Tibial nerve (tissue), 4 donors: ENCODE measurements at regions not wholly inside any gene's neighbourhood (a gene's known extent, or its start where the extent isn't known, plus 50 kb on each side); places are given as distances from the start of the nearest gene placed in this dataset.

Experiments
- DNase-seq, 2 donors: peaks; one replicate each; pipeline ENCODE4 v3.0.0-alpha.2; 2019; ENCODE audit warnings: low spot score in 2 of 2
- H3K27ac ChIP-seq, 4 donors: fragments of 200-600 bp; sonication (generic) in 3 of 4; one replicate each; pipeline ENCODE4 v1.5.1; 2017 to 2019; ENCODE audit warnings: mild to moderate bottlenecking in 1 of 4
- H3K27me3 ChIP-seq, 2 donors: fragments of 200-600 bp; sonication (generic) in 1 of 2; one replicate each; pipeline versions ENCODE4 v1.5.1 to v1.6.0; 2017 to 2019
- H3K36me3 ChIP-seq, 3 donors: fragments of 200-600 bp; sonication (generic); one replicate each; pipeline ENCODE4 v1.5.1; 2018 to 2019
- H3K4me1 ChIP-seq, 4 donors: fragments of 200-600 bp; sonication (generic) in 3 of 4; one replicate each; pipeline ENCODE4 v1.5.1; 2017 to 2019
- H3K4me3 ChIP-seq, 4 donors: fragments of 200-600 bp; sonication (generic) in 3 of 4; one replicate each; pipeline ENCODE4 v1.5.1; 2017 to 2019; ENCODE audit warnings: mild to moderate bottlenecking in 1 of 4, moderate library complexity in 1 of 4
- H3K9me3 ChIP-seq, 4 donors: fragments of 200-600 bp; sonication (generic) in 3 of 4; one replicate each; pipeline ENCODE4 v1.5.1; 2017 to 2019
- CTCF ChIP-seq, 5 experiments: fragments of 200-600 bp in 3 of 5; fragments of 450-650 bp in 2 of 5; sonication (generic) in 3 of 5; IDR thresholded peaks; one replicate each; pipeline ENCODE4 v1.5.1; 2016 to 2019; ENCODE audit warnings: antibody characterized with exemption in 5 of 5, mild to moderate bottlenecking in 3 of 5, moderate library complexity in 2 of 5
- EP300 ChIP-seq, 2 donors: sonication (generic); formaldehyde crosslinking; IDR thresholded peaks; one replicate each; pipeline ENCODE4 v1.6.1; 2017; ENCODE audit warnings: antibody characterized with exemption in 2 of 2, mild to moderate bottlenecking in 1 of 2
- POLR2A ChIP-seq, 2 donors: fragments of 450-650 bp; IDR thresholded peaks; one replicate each; pipeline ENCODE4 v1.6.1; 2017; ENCODE audit warnings: antibody characterized with exemption in 2 of 2, mild to moderate bottlenecking in 2 of 2, moderate library complexity in 2 of 2
- WGBS, 2 donors: methylation state at CpG; one replicate each; pipeline ENCODE4 v1.1.5; 2018; 5-methylcytosine and 5-hydroxymethylcytosine counted together

GRCh38 chr13:107690181-107690580, 525.2 kb downstream of the LIG4 start:
- no peak for DNase-seq
- 8 to 21% methylated on average over 2 of the region's 2 CpGs for WGBS, 2 donors
- no peaks in the 10 kb centered on the region for H3K4me1 ChIP-seq
- H3K4me3 ChIP-seq: no peak overlapping the region
- H3K9me3 ChIP-seq: no peaks in the 10 kb centered on the region
- no peaks in the 10 kb centered on the region for H3K27me3 ChIP-seq
- H3K27ac ChIP-seq: no peak overlapping the region
- no peaks in the 10 kb centered on the region for H3K36me3 ChIP-seq
- TF ChIP-seq POLR2A (IDR thresholded peaks at IDR 0.05): no peak
- no peak for TF ChIP-seq CTCF (IDR thresholded peaks at IDR 0.05)

- TF ChIP-seq POLR2A (IDR thresholded peaks at IDR 0.05): no peak
- no peak for TF ChIP-seq CTCF (IDR thresholded peaks at IDR 0.05)
- TF ChIP-seq EP300 (IDR thresholded peaks at IDR 0.05): no peak
- 93% methylated on average over 9 of the region's 9 CpGs for WGBS, 2 donors
Observed at GRCh38 chr13:107685876-107686275, 529.5 kb downstream of the LIG4 start.

GRCh38 chr13:107681600-107681999, 533.7 kb downstream of the LIG4 start:
- no peaks in the 10 kb centered on the region for H3K27me3 ChIP-seq
- no peaks in the 10 kb centered on the region for H3K36me3 ChIP-seq
- DNase-seq: no peak
- no peaks in the 10 kb centered on the region for H3K4me1 ChIP-seq
- no peak for TF ChIP-seq CTCF (IDR thresholded peaks at IDR 0.05)
- no peak overlapping the region for H3K4me3 ChIP-seq
- no peaks in the 10 kb centered on the region for H3K9me3 ChIP-seq
- H3K27ac ChIP-seq: no peak overlapping the region
- WGBS, 2 donors: 57 to 66% methylated on average over 10 of the region's 10 CpGs

More at GRCh38 chr13:107685876-107686275, 529.5 kb downstream of the LIG4 start:
- Histone ChIP-seq H3K36me3 (no peaks in the 10 kb centered on the region), H3K9me3 (no peaks in the 10 kb centered on the region), H3K4me3 (no peak overlapping the region), H3K27me3 (no peaks in the 10 kb centered on the region), H3K27ac (no peak overlapping the region), H3K4me1 (no peaks in the 10 kb centered on the region)
- DNase-seq: no peak

GRCh38 chr13:107680115-107680514, 535.2 kb downstream of the LIG4 start:
- H3K4me1 ChIP-seq: no peaks in the 10 kb centered on the region
- no peaks in the 10 kb centered on the region for H3K9me3 ChIP-seq
- no peak overlapping the region for H3K4me3 ChIP-seq
- WGBS, 2 donors: 65 to 79% methylated on average over 7 of the region's 7 CpGs
- H3K36me3 ChIP-seq: no peaks in the 10 kb centered on the region
- no peaks in the 10 kb centered on the region for H3K27me3 ChIP-seq
- TF ChIP-seq CTCF (IDR thresholded peaks at IDR 0.05) (no peak), POLR2A (IDR thresholded peaks at IDR 0.05) (no peak), EP300 (IDR thresholded peaks at IDR 0.05) (no peak)
- H3K27ac ChIP-seq: no peak overlapping the region
- no peak for DNase-seq

- Histone ChIP-seq H3K4me3 (no peak overlapping the region), H3K9me3 (no peaks in the 10 kb centered on the region), H3K36me3 (no peaks in the 10 kb centered on the region), H3K27ac (no peak overlapping the region), H3K4me1 (no peaks in the 10 kb centered on the region), H3K27me3 (no peaks in the 10 kb centered on the region)
- DNase-seq: no peak
- 72 to 77% methylated on average over 11 of the region's 11 CpGs for WGBS, 2 donors
- TF ChIP-seq EP300 (IDR thresholded peaks at IDR 0.05) (no peak), CTCF (IDR thresholded peaks at IDR 0.05) (no peak), POLR2A (IDR thresholded peaks at IDR 0.05) (no peak)
Observed at GRCh38 chr13:107678075-107678689, 537.2 kb downstream of the LIG4 start.
